CD4-positive, alpha-beta T cell treated with Interleukin-4 for 1 hour (primary cell): ENCODE measurements at regions not wholly inside any gene's neighbourhood (a gene's known extent, or its start where the extent isn't known, plus 50 kb on each side); places are given as distances from the start of the nearest gene placed in this dataset.

Source experiments
- DNase-seq, 2 donors: peaks; one replicate each; pipeline ENCODE4 v3.0.0-alpha.2; 2020 to 2022

DNA sequence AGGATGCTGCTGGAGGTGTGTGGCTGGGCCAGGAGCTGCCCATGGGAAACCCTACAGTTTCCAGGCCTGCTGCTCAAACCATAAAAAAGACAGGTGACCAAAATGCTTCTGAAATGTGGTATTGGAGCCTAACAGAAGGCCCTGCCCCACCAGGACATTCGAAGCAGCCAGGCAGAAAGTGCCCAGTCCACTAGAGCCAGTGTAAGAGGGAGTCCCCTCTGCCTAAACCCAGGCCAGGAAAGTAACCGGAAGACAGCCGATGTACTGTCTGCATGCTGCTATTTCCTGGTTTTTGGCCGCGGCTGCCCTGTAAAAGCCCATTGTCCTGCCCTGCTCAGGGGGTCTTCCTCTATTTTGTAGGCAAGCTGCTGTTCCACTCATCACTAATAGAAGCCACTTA lies 150.7 kb upstream of the IRX2 start:
- DNase-seq: no peak

DNA sequence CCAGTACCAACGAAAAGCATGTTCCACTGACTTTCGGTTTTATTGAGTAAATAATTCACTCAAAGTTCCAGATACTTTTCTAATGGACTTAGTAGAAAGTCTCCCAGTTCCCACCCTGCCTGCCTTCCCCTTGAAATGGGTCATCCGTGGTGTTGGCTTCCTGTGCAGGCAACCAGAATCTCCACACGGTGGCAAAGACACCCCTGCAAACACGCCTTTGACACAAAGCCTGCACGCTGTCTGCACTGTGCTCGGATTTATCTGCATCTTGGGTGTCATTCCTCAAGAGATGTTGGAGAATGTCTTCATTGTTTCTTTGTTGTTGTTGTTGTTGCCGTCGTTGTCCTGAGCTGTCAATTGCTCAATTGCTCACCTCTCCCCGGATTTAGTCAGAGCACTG lies 150.0 kb upstream of the IRX2 start:
- DNase-seq: no peak

DNA sequence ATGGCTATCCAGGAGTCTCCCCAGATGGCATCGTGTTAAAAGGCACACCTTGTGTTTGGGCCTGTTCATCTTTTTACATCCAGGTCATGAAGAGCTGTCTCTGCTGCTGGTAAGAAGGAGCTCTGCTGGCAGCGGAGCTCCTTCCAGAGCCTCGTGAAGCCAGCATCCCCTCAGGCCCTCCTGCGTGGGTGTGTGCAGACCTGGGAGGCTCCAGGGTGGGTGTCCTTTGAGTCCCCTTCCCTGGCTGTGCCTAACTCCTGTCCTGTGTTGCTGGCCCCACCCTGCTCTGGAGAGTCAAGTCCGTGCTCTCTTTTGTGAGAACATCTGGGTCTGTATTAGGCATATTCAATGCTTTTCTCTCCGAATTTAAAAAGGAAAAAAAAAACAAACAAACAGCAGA lies 149.6 kb upstream of the IRX2 start:
- no peak for DNase-seq

DNA sequence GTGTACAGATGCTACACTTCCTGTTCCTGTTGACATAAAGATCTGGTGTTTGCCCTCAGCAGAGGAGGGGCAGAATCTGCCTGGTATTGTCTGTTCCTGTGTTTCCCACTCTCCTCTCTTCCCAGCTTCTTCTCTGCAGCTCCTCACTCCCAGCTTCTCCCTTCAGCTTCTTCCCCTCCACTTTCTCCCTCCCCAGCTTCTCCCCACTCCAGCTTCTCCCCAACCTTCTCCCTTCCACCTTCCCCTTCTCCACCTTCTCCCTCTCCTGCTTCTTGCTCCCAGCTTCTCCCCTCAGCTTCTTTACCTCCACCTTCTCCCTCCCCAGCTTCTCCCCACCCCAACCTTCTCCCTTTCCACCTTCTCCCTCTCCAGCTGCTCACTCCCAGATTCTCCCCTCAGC lies 148.9 kb upstream of the IRX2 start:
- no peak for DNase-seq

DNA sequence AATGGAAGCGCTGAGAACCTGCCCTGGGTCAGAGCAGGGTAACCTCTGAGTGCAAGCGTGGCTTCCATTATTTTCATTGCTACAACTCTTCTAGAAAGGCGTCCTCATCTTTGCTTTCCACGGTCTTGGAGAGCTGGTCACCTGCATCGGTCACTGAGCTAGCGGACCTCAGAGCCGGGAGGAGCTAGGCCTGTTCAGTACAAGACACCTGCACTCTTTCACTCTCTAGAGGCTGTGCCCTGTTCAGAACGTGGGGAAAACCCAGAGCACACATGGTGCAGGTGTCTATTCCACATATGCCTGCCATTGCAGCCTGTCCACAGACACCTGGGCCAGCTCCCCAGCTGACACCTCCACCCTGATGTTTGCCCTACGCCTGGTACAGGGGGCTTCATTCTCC lies 147.8 kb upstream of the IRX2 start:
- no peak for DNase-seq

DNA sequence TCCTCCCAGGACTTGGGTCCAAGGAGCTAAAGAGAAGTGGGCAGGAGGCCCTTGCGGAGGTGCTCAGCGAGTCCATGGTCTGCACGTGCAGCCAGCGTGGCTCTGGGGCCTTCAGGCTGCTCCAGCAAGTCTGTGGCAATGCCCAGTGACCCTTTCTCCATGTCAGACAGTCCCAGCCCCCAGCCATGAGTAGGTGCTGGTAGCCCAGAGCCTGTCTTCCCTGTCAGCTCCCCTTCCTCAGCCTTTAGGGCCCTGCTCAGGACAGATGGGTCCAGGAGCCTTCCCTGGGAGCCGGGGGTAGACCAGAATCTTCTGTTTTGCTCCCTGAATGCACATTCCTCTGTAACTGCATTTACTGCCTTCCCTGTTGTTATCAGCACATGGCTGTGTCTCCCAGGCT lies 147.2 kb upstream of the IRX2 start:
- DNase-seq: no peak

DNA sequence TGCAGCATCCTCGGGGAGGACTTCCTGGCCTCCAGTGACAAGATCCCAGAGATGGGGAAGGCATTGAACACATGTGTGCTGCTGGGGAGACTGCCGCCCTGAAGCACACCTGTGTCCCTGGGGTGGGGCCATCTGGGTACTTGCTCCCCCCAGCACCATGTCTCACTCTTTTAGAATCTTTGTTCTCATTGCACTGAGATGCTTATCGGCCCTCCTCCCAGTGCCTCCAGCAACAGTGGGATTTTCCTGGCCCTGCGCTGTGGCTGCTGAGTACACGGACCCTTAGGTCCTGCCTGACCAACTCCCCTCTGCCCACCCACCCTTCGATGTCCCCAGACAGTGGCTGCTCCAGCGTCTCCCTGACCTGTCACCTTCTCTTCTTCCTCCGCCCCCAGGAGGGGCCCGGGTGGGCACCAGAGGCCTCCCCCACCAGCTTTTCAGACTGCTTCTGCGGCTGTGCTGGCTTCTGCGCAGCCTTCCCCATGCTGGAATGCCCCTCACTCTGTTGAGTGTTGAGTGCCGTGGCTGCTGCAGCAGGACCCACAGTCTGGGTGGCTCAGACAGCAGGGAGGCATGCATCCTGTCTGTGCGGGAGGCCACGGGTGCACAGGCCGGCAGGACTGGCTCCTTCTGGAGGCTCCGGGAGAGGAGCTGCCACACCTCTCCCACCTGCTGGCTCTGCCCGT lies 145.9 kb upstream of the IRX2 start:
- no peak for DNase-seq

DNA sequence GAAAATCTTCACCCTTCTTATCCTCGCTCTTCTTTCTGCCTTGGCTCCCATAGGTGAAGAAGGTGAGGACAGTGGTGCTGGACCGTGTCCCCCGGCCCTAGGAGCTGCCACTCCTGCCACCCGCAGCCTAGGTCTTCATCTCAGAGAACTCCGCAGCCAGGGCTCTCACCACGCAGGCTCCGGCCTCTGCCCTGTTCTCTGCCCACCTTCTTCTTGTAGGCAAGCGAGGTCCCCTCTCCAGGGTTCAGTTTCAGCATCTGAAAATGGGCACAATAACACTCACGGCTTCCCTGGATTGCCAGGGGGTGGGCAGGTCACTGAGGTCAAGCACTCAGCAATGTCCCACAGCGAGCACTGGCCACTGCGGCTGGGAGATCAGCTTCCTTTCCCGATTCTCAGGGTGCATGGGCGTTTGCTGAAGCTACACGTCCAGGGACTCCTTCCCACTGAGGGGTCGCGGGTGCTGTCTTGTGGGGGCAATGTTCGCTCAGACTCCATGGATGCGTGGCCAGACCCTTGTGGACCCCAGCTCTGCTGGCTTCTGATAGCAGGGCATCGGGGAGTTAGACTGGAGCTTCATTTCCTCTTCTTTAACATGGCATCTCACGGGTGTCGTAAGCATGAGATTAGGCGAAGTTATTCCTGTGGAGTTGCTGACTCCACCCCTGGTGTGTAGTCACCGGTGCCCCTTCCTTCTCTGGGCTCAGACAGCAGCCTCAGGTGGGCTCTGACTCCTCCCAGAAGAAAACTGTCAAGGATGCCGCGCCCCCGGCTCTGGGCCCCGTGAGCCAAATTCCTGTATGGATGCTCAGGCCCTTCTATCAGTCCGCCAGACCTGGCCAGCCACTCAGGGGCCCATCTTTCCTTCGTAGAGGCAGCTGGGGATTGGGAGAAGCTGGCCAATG lies 145.1 kb upstream of the IRX2 start:
- no peak for DNase-seq

DNA sequence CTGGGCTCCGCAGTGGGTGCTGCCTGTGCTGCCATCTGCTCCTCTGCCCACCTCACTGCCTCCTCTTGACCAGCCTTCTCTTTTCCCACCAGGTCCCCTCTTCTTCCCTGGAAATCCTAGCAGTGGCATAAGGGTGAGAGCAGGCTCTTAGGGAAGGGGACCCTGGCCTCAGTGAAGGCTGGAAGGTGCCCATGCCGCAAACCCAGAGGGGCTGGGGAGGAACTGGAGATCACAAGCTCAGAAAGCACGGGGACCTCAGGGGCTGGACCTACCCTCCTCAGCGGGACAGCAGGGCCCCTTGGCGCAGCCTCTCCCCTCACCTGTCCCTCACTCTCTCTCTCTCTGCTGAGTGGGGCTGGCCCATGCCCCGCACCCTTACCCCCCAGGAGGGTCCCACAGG lies 144.4 kb upstream of the IRX2 start:
- DNase-seq: no peak

DNA sequence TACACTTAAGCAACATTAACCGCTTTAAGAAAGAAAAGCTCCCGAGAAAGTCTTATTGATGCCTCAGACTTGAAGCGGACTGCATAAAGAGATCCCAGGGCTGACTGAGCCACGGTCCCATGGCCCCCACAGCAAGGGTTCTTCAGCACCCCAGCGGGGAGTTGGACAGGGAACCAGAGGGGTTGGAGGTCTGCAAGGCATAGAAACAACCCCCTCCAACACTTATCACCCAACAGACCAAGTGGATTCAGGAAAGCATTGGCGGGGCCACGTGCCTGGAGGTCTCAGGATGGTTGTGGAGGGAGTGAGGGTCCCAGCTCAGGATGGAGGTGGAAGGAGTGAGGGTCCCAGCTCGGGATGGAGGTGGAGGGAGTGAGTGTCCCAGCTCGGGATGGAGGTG lies 143.7 kb upstream of the IRX2 start:
- no peak for DNase-seq

DNA sequence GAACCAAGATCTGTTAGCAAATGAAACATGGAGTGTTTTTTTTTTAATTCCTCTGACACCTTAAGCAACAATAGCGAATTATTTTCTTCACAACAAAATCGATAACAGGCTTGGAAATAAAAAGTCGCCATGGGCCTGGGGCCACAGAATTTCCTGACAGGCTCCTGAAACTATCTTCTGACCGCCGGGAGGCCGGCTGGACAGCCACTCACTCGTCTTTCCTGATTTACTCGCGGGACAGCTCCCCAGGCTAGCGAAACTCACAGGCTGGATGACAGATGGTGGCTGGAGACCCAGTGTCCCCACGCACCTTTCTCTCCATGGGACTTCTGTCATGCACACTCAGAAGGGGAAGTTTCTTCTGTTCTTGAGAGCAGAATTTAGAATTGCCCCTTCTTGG lies 143.3 kb upstream of the IRX2 start:
- DNase-seq: no peak

DNA sequence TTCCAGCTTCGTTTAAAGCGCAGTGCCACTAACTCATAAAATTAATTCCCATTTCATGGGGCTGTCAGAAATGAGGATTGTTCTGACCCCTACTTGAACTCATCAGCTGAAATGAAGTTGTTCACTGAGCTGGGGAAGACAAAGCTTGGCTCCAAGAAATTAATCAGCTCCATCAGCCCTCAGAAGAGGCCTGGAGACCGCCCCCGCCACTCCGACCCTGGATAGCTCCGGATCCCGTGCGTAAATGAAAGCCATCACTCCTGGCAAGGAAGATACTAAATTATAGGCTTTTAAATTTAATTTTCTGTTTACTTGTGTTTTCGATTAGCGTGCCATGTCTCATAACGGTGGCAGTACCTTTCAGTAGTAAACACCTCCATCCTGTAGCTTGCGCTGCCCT lies 142.8 kb upstream of the IRX2 start:
- DNase-seq: no peak

DNA sequence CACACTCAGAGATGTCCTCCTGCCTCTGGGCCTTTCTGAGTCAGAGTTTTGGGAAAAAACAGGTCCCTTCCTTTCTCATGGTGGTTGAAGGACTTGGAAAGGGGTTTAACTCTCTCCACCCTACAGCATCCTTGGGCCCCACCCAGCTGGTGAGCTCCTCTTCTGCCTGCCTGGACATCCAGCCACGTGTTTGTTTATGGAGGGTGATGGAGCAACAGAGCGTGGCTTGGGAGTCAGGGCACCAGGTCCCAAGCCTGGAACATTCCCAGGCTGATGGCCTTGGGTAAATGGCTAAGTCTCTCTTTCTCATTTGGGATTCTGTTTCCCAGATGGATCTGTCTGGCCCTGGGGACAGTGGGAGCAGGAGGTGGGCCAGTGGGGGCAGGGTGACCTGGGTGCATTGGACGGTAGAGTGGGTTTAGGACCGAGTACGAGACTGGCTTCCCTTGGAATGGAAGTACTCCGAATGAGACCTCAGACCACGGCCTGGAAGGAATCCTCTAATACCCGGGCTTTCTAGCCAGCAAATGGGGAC lies 141.1 kb upstream of the IRX2 start:
- DNase-seq: no peak

DNA sequence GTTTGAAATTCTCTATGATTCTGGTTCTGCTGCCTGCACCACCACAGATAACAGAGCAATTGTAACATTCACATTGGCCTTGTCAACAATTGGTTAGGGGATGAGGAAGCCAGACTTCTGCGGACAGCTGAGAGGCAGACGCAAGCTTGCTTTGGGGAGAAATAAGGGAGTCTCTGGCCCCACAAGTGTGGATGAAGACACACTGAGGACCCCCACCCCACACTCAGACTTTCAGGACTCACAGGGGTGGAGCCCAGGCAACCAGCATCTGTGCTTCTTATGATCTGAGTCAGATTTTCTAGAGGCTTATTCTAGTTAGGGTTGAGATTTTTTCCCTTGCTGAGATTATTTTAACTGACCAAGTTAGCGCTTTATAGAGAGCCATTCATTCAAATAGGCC lies 140.3 kb upstream of the IRX2 start:
- DNase-seq: no peak

DNA sequence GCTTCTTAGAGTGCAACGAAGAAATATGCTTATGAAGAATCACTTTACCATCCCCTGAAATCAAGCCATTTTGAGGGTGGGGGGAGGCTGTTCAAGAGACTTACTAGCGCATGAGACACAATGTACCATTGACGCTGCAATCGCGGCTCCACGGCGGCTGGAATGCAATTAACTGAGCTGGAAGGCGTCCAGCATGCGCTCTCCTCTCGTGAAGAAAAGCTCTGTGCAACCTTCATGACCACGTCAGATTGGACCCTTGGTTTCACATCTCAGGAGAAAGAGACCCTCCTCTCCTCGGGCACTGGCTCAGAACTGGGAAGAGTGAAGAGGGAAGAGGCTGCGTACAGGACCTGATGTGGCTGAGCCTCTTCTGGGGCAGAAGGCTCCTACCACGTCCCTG lies 138.5 kb upstream of the IRX2 start:
- DNase-seq: no peak

DNA sequence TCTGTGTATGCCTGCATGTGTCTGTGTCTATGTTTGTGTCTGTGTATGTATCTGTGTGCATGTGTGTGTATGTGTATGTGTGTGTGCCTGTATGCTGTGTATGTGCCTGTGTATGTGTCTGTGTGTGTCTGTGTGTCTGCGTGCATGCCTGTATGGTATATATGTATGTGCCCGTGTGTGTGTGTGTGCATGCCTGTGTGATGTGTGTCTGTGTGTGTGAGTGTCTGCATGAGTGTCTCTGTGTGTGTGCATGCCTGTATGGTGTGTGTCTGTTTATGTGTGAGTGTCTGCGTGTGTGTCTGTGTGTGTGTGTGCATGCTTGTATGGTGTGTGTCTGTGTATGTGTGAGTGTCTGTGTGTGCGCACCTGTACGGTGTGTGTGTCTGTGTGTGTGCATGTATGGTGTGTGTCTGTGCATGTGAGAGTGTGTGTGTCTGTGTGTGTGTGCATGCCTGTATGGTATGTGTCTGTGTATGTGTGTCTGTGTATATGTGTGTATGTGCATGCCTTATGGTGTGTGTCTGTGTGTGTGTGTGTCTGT lies 137.1 kb upstream of the IRX2 start:
- no peak for DNase-seq

DNA sequence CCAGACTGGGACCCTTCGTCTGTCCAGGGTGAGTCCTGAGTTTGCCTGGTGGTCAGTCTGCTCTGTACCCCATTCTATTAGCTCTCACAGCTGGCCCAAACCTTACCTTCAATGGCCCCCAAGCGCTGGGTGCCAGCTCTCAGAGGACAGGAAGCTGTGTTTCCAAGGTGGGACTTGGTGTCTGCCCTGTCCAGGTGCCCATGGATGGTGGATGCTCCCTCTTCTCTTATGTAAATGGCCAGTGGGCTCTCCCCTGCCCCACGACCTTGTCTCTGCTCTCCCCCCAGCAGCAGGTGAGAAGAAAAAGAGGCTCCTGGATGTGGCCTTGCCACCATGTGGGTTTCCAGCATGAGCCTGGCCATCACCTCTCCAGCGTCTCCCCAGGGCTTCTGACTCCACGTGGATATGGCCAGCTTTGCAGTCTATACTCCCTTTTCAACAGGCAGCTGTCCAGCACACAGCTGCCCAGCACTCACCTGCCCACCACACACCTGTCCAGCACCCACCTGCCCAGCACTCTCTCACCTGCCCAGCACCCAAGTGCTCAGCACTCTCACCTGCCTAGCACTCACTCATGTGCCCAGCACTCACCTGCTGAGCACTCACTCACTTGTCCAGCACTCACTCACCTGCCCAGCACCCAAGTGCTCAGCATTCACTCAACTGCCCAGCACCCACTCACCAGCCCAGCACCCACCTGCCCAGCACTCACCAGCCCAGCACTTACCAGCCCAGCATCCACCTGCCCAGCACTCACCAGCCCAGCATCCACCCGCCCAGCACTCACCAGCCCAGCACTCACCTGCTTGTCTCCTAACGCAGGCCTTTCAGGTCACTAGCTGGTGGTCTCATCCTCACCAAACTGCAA lies 136.2 kb upstream of the IRX2 start:
- no peak for DNase-seq

DNA sequence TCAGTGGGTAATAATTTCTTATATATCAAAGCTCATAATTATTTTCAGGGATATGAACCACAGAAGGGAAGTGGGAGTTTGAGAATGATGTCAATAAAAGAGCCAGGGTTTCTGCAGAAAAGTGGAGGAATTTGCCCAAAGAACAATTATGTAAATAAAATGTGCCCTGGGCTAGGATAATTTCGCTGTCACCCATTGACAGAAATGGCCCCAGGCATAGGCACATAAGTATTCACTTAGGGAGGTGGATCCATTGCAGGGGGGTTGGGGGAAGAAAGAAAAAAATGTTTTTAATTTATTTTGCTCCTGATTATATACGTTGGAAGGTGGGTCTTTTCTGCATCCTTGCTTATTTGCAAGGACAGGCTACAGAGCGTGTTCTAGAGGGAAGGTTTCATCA lies 135.1 kb upstream of the IRX2 start:
- no peak for DNase-seq

DNA sequence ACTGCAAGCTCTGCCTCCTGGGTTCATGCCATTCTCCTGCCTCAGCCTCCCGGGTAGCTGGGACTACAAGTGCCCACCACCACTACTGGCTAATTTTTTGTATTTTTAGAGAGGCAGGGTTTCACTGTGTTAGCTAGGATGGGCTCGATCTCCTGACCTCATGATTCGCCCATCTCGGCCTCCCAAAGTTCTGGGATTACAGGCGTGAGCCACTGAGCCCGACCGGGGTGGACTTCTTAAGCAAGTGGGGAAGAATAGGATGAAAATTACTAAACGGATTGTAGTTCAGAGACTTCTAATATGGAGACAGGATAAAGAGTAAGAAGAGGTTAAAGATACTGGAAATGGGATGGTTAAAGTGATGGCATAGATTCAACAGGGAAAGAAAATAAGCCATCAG lies 132.3 kb upstream of the IRX2 start:
- DNase-seq: no peak

DNA sequence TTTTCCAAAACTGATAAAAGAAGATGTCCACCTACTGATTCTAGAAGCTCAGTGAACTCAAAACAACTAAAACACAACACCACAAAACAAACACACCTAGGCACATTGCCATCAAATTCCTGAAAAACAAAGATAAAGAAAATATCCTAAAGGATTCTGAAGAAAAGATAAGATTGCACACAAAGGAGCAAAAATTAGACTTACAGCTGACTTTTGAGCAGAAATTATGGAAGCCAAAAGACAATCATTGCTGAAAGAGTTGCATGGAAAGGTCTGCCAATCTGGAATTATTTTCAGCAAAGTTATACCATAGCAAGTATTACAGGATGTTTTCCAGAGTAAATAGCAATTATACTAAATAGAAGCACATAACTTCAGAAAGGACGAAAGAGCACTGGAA lies 128.2 kb upstream of the IRX2 start:
- DNase-seq: no peak

DNA sequence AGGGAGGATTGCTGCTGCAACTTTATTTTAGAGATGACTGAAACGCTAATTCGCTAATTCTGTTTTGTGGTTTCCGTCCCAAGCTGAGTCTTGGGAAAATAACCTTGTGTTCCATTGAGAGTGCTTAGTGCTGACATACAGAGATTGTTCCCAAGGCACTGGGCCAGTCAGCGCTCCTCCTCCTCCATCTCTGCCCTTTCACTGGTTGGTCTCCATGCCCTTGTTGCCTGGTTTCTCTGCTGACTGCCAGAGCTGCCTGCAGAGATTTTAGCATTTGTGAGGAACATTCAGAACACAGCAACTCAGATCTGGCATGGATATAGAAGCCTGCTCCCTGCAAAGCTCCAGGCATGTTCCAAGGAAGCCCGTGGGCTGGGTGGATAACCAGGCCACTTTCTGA lies 126.0 kb upstream of the IRX2 start:
- DNase-seq: no peak

DNA sequence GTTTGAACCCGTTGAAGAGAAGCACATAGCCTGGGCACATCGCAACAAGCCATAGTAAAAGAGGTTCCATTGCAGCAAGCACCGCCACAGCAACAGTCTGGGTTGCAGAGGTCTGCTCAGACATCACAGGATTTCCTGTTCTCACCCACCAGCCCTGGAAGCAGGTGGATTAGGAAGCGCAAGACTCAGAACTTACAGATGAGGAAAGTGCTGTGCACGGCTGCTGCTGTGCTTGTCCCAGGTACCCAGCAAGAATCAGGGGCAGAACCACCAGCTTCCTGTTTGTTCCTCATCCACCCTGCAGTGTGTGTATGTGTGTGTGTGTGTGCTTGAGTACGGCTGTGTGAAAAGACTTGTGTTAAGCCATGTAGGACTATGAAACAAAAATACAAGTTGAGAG lies 124.7 kb upstream of the IRX2 start:
- DNase-seq: no peak

DNA sequence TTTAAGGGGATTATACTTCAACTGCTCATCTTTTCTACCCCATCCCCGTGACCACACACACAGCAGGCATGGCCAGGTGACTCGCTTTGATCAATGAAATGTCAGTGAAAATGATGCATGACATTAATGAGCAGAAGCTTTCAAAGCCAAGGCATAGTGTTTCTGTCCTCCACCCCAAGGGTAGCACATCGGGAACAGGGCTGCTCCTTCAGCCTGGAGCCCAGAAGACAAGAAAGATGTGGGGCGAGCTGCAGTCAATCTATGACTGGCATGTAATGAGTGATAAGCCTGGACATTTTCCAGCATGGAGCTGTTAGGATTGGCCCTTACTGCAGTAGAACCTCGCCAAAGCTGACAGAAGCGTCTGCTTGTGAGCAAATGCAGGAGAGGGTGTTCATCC lies 122.6 kb upstream of the IRX2 start:
- no peak for DNase-seq
